OCI-LY1 (cell line): ENCODE measurements at regions not wholly inside any gene's neighbourhood (a gene's known extent, or its start where the extent isn't known, plus 50 kb on each side); places are given as distances from the start of the nearest gene placed in this dataset.

Experiments
- H2AFZ ChIP-seq: fragments of 200-600 bp; sonication (generic), shearing (Covaris generic); 2 replicates; pipeline ENCODE4 v1.6.0; 2014; ENCODE audit warnings: antibody characterized with exemption, mild to moderate bottlenecking, low read length
- H3F3A ChIP-seq: fragments of 200-600 bp; sonication (generic), shearing (Covaris generic); 2 replicates; pipeline ENCODE4 v1.6.0; 2014; ENCODE audit warnings: mild to moderate bottlenecking, antibody characterized with exemption, low read length, moderate library complexity; ENCODE audit not compliant: insufficient read depth
- H3K27ac ChIP-seq: fragments of 200-600 bp; sonication (generic); 2 replicates; pipeline ENCODE4 v1.5.1; 2014; ENCODE audit warnings: low read length, mixed run types, mild to moderate bottlenecking, low read depth; ENCODE audit not compliant: poor library complexity, severe bottlenecking
- H3K27me3 ChIP-seq: fragments of 200-600 bp; sonication (generic); 2 replicates; pipeline ENCODE4 v1.6.0; 2014; ENCODE audit warnings: antibody characterized with exemption, mild to moderate bottlenecking, low read length, moderate library complexity; ENCODE audit not compliant: insufficient read depth
- H3K36me3 ChIP-seq: fragments of 200-600 bp; sonication (generic); 2 replicates; pipeline ENCODE4 v1.6.1; 2014; ENCODE audit warnings: mild to moderate bottlenecking, antibody characterized with exemption, low read length, moderate library complexity, mixed read lengths; ENCODE audit not compliant: insufficient read depth
- H3K4me1 ChIP-seq: fragments of 200-600 bp; sonication (generic); 2 replicates; pipeline ENCODE4 v1.5.1; 2014; ENCODE audit warnings: mild to moderate bottlenecking, low read length, moderate library complexity; ENCODE audit not compliant: insufficient read depth, severe bottlenecking
- H3K4me2 ChIP-seq: fragments of 200-600 bp; sonication (generic), shearing (Covaris generic); 2 replicates; pipeline ENCODE4 v1.6.1; 2014; ENCODE audit warnings: low read length
- H3K4me3 ChIP-seq: fragments of 200-600 bp; sonication (generic); 2 replicates; pipeline ENCODE4 v1.5.1; 2014; ENCODE audit warnings: low read length, low read depth, mild to moderate bottlenecking, mixed read lengths; ENCODE audit not compliant: poor library complexity, severe bottlenecking
- H3K79me2 ChIP-seq: fragments of 200-600 bp; shearing (Covaris generic); 2 replicates; pipeline ENCODE4 v1.6.1; 2016; ENCODE audit warnings: mixed run types, low read length, mixed read lengths; ENCODE audit not compliant: insufficient read depth
- H3K9ac ChIP-seq: fragments of 200-600 bp; sonication (generic), shearing (Covaris generic); 2 replicates; pipeline ENCODE4 v1.6.1; 2014; ENCODE audit warnings: mild to moderate bottlenecking, low read length, mixed read lengths
- H3K9me2 ChIP-seq: fragments of 200-600 bp; sonication (generic), shearing (Covaris generic); 2 replicates; pipeline ENCODE4 v1.6.1; 2014; ENCODE audit warnings: low read depth, mild to moderate bottlenecking, low read length, mixed read lengths
- H3K9me3 ChIP-seq: fragments of 200-600 bp; shearing (Covaris generic); 2 replicates; pipeline ENCODE4 v1.6.1; 2014; ENCODE audit warnings: low read length, mixed read lengths
- H4K20me1 ChIP-seq: fragments of 200-600 bp; sonication (generic), shearing (Covaris generic); 2 replicates; pipeline ENCODE4 v1.6.0; 2016; ENCODE audit warnings: mild to moderate bottlenecking, low read length; ENCODE audit not compliant: insufficient read depth
- EZH2 ChIP-seq: fragments of 200-600 bp; sonication (generic), shearing (Covaris generic); IDR thresholded peaks from 2 replicates; pipeline ENCODE4 v1.8.0; 2017; ENCODE audit warnings: borderline replicate concordance, mixed run types, mild to moderate bottlenecking, antibody characterized with exemption, low read length, moderate library complexity, mixed read lengths
- TF ChIP-seq, protein P1 (sequence below): fragments of 200-600 bp; sonication (generic), shearing (Covaris generic); IDR thresholded peaks from 2 replicates; pipeline ENCODE4 v1.5.1; 2017; ENCODE audit warnings: mild to moderate bottlenecking, antibody characterized with exemption, low read length, moderate library complexity, mixed read lengths

GRCh38 chr12:65764325-65764724, 60.0 kb upstream of the HMGA2 start:
- Histone ChIP-seq H4K20me1 (no peaks in the 10 kb centered on the region), H3K9me2 (no peaks in the 10 kb centered on the region), H3F3A (no peaks in the 10 kb centered on the region), H3K9ac (no peak overlapping the region), H3K36me3 (no peaks in the 10 kb centered on the region), H3K4me3 (no peak overlapping the region), H3K27me3 (no peaks in the 10 kb centered on the region), H3K9me3 (no peaks in the 10 kb centered on the region), H3K27ac (no peak overlapping the region), H3K4me2 (no peak overlapping the region), H3K79me2 (no peaks in the 10 kb centered on the region), H2AFZ (no peak overlapping the region), H3K4me1 (no peaks in the 10 kb centered on the region)
- TF ChIP-seq EZH2 = no peak
- TF ChIP-seq, protein P1, sequence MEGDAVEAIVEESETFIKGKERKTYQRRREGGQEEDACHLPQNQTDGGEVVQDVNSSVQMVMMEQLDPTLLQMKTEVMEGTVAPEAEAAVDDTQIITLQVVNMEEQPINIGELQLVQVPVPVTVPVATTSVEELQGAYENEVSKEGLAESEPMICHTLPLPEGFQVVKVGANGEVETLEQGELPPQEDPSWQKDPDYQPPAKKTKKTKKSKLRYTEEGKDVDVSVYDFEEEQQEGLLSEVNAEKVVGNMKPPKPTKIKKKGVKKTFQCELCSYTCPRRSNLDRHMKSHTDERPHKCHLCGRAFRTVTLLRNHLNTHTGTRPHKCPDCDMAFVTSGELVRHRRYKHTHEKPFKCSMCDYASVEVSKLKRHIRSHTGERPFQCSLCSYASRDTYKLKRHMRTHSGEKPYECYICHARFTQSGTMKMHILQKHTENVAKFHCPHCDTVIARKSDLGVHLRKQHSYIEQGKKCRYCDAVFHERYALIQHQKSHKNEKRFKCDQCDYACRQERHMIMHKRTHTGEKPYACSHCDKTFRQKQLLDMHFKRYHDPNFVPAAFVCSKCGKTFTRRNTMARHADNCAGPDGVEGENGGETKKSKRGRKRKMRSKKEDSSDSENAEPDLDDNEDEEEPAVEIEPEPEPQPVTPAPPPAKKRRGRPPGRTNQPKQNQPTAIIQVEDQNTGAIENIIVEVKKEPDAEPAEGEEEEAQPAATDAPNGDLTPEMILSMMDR = no peak

DNA sequence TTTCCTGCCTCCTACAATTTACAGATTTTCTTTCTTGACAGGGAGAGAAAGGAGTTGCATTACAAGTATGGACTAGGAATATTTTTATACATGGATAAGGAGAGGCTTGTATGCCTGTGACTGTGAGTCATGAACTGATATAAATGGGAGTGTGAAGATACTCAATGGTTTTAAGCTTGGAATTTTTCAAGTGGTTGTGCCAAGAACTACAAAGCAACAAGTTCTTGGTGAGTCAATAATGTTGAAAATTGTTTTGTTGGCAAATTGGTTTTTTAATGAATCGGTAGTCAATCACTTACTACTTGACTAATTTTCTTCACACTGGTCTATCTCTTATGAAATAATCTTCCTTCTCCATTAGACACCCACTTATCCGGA, 58.9 kb upstream of the HMGA2 start:
- Histone ChIP-seq H3K27me3 (no peaks in the 10 kb centered on the region), H2AFZ (no peak overlapping the region), H3F3A (no peaks in the 10 kb centered on the region), H3K4me3 (no peak overlapping the region), H3K9me3 (no peaks in the 10 kb centered on the region), H3K27ac (no peak overlapping the region), H4K20me1 (no peaks in the 10 kb centered on the region), H3K79me2 (no peaks in the 10 kb centered on the region), H3K4me2 (no peak overlapping the region), H3K4me1 (no peaks in the 10 kb centered on the region), H3K9me2 (no peaks in the 10 kb centered on the region), H3K36me3 (no peaks in the 10 kb centered on the region), H3K9ac (no peak overlapping the region)
- no peak for TF ChIP-seq EZH2
- TF ChIP-seq, protein P1 = no peak

DNA sequence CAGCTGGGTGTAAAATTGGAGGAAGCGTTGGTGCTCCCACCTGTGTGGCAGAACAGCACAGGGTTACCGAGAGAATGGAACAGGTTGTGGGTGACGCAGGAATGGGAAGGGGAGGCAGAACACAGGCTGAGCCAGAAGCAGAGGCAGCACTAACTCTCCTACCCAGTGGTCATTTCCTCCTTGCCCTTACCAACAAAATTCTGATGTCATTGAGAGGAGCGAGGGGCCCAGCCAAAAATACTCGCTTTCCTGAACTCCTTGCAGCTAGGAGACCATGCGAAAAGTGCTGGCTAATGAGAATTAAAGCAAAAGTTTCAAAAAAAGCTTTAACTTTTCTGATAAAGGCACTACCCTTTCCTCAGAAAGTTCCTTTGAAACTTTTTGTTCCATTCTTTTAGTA, 54.4 kb upstream of the HMGA2 start:
- no peak overlapping the region for H3K9ac ChIP-seq
- H3K79me2 ChIP-seq = no peaks in the 10 kb centered on the region
- no peak for TF ChIP-seq EZH2
- TF ChIP-seq, protein P1 = no peak
- H3K4me1 ChIP-seq = no peaks in the 10 kb centered on the region
- H3K27me3 ChIP-seq = no peaks in the 10 kb centered on the region
- no peak overlapping the region for H3K27ac ChIP-seq
- no peak overlapping the region for H3K4me3 ChIP-seq
- no peaks in the 10 kb centered on the region for H3F3A ChIP-seq
- H3K9me2 ChIP-seq = no peaks in the 10 kb centered on the region
- H2AFZ ChIP-seq = no peak overlapping the region
- no peak overlapping the region for H3K4me2 ChIP-seq
- H3K36me3 ChIP-seq = no peaks in the 10 kb centered on the region
- H4K20me1 ChIP-seq = no peaks in the 10 kb centered on the region
- H3K9me3 ChIP-seq = no peaks in the 10 kb centered on the region
